Inflammatory macrophage treated with lipopolysaccharide for 4 hours (primary cell): ENCODE measurements at regions not wholly inside any gene's neighbourhood (a gene's known extent, or its start where the extent isn't known, plus 50 kb on each side); places are given as distances from the start of the nearest gene placed in this dataset.

Source experiments
- DNase-seq: peaks from one replicate; pipeline ENCODE4 v3.0.0-alpha.2; 2020

DNA sequence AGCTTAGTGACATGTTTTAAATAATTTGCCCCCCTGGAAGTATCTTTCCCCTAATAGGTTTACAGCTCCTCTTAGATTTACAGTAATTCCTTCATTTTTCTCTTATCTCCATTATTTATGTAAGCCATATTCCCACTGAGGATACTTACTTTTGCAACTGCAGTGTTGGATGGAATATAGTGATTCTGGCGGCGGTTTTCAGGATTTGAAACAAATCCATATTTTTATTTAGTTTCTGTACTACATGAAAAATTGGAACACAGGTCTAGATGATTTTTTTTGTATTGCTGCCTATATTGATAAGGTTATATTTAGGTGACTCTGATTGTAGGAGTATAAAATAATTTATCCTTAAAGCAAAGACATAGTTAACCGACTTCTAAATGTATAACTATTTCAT is 391.6 kb upstream of the SUCLG2 start:
- no peak for DNase-seq

GRCh38 chr3:68033867-68034266 is 379.5 kb upstream of the SUCLG2 start:
- no peak for DNase-seq

- no peak for DNase-seq
These were observed 377.8 kb upstream of the SUCLG2 start for GRCh38 chr3:68032209-68032608.

DNA sequence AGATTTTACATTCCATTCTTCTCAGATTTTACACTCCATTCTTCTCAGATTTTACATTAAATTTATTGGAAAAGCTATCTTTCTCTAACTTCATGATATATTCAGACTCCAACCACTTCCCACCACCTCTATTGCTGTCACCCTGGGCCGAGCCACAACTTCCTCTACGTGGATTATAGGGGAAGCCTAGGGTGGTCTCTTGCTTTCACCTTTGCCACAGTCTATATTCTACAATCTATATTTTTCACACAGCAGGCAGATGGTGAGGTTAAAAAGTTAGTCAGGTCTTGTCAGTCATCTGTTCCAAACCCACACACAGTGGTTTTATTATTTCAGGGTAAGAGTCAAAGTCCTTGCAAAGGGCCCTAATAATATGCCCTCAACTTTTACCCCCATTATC is 370.8 kb upstream of the SUCLG2 start:
- no peak for DNase-seq

- no peak for DNase-seq
These were observed 365.5 kb upstream of the SUCLG2 start for GRCh38 chr3:68019876-68020275.

GRCh38 chr3:68018275-68018674 is 363.9 kb upstream of the SUCLG2 start:
- no peak for DNase-seq

GRCh38 chr3:68017069-68017468 is 362.7 kb upstream of the SUCLG2 start:
- DNase-seq, result no peak

GRCh38 chr3:68009900-68010299 is 355.5 kb upstream of the SUCLG2 start:
- no peak for DNase-seq

GRCh38 chr3:68007621-68008226 is 353.3 kb upstream of the SUCLG2 start:
- no peak for DNase-seq

- no peak for DNase-seq
These were observed 352.2 kb upstream of the SUCLG2 start for GRCh38 chr3:68006646-68007045.

GRCh38 chr3:68004091-68004490 is 349.7 kb upstream of the SUCLG2 start:
- DNase-seq, result no peak

GRCh38 chr3:67998281-67998680 is 343.9 kb upstream of the SUCLG2 start:
- no peak for DNase-seq

DNA sequence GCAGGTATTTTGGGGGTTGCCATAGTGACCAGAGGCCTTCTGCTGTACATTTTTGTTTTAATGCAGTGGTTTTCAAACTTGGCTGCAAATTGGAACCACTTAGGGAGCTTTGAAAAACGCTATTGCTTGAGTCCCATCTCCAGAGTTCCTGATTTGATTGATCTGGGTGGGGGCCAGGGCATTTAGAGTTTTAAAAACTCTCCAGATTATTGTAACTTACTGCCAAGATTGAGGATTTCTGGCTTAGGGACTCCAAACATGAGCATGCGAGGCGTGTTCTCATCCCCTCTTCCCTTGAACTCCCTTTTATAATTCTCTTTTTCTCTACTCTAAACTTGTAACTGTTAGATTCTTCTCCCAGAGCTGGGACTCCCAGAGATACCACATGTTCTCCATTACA is 340.8 kb upstream of the SUCLG2 start:
- DNase-seq, result no peak

- no peak for DNase-seq
These were observed 332.3 kb upstream of the SUCLG2 start for GRCh38 chr3:67986706-67987105.

DNA sequence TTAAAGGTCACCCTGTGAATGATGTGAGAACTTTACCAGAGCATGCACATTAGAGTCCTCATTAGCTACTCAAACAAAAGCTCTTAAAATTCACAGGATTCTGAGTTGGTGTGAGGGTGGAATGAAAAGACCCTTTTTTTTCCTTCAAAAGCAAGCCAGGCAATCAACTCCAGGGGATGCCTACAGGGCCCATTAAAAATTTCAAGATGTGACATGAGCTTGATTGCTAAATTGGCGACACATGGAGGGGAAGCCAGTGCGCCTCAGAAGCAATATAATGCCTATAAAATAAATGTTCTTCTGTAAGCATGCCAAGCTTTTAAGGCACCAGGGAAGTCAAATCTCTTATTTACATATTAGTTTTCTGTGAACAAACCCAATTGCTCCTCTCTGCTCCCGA is 328.8 kb upstream of the SUCLG2 start:
- DNase-seq, result no peak

GRCh38 chr3:67981077-67981476 is 326.7 kb upstream of the SUCLG2 start:
- no peak for DNase-seq

GRCh38 chr3:67979342-67979741 is 324.9 kb upstream of the SUCLG2 start:
- DNase-seq, result no peak

GRCh38 chr3:67977762-67978161 is 323.4 kb upstream of the SUCLG2 start:
- no peak for DNase-seq

- no peak for DNase-seq
These were observed 322.3 kb upstream of the SUCLG2 start for GRCh38 chr3:67976663-67977062.

DNA sequence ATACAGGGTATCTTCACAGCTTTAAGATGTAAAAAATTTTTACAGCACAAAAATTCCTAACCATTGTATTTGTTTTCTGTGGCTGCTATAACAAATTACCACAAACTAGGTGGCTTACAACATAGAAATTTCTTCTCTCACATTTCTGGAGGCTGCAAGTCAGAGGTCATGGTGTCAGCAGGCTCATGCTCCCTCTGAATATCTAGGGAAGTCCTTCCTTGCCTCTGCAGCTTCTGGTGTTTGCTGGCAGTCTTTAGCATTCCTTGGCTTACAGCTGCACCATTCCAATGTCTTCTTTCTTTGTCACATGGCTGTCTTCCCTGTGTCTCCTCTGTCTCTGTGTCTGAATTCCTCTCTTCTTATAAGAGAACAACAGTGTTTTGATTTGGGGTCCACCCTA is 310.2 kb upstream of the SUCLG2 start:
- no peak for DNase-seq

- DNase-seq, result no peak
These were observed 302.9 kb upstream of the SUCLG2 start for GRCh38 chr3:67957268-67957667.

- DNase-seq, result no peak
These were observed 293.5 kb upstream of the SUCLG2 start for GRCh38 chr3:67947808-67948508.

- DNase-seq, result no peak
These were observed 292.0 kb upstream of the SUCLG2 start for GRCh38 chr3:67946436-67946835.

DNA sequence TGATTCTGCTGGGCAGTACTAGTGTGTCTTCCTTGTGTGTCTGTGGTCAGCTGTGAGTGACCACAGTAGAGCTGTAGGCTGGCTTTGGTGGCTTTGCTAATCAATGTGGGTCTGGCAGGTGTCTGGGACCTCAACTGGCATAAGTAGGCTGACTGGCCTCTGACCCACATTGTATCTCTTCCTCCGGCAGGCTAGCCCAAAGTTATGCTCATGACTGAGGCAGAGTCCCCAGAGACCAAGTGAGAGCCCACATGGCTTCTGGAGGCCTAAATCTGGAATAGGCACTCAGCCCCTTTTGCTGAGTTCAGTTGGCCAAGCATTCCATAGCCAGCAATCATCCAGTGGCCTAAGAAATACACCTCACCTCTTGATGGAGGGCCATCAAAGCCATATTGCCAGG is 289.1 kb upstream of the SUCLG2 start:
- DNase-seq, result no peak

GRCh38 chr3:67941433-67942030 is 287.1 kb upstream of the SUCLG2 start:
- DNase-seq, result no peak
